ENCODE measurements at regions not wholly inside any gene's neighbourhood (a gene's known extent, or its start where the extent isn't known, plus 50 kb on each side); places are given as distances from the start of the nearest gene placed in this dataset.

- no peak for DNase-seq
These were observed 337.6 kb upstream of the ARGLU1 start for GRCh38 chr13:106905380-106906162.

- no peak for DNase-seq
These were observed 331.5 kb upstream of the ARGLU1 start for GRCh38 chr13:106899442-106899841.

- DNase-seq: no peak
These were observed 330.3 kb upstream of the ARGLU1 start for GRCh38 chr13:106898231-106898630.

DNA sequence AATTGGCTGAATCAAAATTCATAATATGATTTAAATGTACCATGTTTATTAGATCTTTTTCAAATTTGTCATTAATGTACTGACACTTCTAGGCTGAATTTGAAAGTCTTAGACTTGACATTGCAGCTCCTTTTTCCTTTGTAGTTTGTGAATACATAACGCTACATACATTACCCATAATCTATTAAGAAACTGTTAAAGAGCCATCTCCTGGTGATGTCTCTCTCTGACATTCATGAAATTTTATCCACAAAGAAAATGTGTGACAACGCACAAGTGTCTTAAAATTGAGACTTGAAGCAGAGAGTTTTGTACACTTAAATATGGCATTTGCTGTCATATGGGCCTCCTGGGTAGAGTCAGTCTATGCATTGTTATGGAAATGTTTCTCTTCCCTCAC is 320.2 kb upstream of the ARGLU1 start:
- no peak for DNase-seq

GRCh38 chr13:106887686-106888085 is 319.7 kb upstream of the ARGLU1 start:
- DNase-seq: no peak

GRCh38 chr13:106883976-106884375 is 316.0 kb upstream of the ARGLU1 start:
- DNase-seq: no peak

DNA sequence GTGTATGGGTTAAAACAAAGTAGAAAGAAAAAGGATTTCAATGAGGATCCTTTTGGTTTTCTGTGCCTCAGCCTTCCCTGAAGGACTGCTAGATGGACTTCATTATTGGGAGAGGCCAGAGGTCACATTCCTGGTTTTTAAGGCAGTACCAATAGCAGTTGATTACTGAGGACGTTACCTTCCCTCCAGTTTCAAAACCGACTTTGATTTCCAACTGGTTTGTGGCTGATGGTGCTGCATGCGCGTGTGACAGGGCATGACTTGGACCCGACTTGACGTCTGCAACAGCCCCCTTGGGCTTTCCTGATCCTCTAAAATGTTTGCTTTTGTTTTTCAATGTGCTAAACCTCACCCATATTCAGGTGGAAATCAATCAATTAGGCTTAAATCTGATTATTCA is 314.3 kb upstream of the ARGLU1 start:
- DNase-seq: no peak

GRCh38 chr13:106879806-106880205 is 311.9 kb upstream of the ARGLU1 start:
- DNase-seq: no peak

DNA sequence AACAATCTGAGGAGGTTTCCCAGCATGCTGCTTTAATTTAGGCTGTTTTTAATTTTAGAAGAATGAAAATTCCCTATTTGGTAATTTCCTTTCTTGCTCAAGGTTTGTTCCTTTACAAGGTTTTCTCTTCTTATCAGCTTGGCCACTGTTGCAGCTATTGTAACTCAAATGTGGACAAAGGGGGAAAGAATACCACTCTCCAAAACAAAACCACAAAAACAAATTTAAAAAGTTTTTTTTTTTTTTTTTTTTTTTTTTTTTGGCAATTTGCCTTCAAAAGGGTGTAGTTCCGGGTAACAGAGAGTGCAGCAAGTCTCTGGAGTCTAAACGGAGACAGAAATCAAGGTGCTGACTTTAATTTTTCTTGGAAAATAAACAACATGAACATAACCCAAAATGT is 306.4 kb upstream of the ARGLU1 start:
- no peak for DNase-seq

DNA sequence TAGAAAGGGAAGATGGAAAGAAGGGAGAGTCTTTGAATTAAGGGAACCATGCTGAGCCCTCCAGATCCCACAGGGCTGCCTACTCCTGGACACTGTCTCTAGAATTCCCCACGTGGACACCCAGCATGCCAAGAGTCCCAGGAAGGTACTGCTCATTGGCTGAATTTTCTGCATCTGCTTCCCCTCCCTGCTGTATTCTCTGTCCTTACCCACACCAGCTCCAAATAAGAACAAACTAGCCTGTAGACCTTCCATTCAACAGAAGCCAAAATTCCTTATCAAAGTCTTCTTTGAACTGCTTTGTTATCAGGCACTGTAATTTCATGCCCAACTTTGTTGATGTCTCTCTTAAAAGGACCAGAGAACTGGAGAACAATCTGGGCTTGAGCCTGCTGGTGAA is 305.9 kb upstream of the ARGLU1 start:
- DNase-seq: no peak

GRCh38 chr13:106867249-106867648 is 299.3 kb upstream of the ARGLU1 start:
- no peak for DNase-seq

GRCh38 chr13:106865716-106866440 is 297.9 kb upstream of the ARGLU1 start:
- DNase-seq: no peak

- no peak for DNase-seq
These were observed 291.6 kb upstream of the ARGLU1 start for GRCh38 chr13:106859533-106859904.

GRCh38 chr13:106858903-106859532 is 291.1 kb upstream of the ARGLU1 start:
- no peak for DNase-seq

DNA sequence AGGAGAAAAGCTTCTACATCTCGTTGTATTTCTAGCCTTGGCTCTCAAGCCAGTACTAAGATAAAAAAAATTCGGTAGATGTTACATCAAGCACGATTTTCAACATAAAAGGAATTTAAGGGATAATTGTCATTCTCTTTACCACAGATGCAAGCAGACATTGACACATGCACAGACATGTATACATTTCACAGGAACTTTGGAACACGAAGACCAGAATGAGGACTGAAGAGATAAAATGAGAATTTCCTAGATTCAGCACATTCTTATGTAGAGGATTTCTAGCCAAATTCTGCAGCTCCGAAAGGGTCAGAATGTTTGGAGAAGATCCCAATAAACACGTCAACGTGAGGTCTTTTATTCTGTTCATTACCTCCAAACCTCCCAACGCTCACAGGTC is 284.5 kb upstream of the ARGLU1 start:
- no peak for DNase-seq

GRCh38 chr13:106850973-106851650 is 283.2 kb upstream of the ARGLU1 start:
- DNase-seq: no peak

DNA sequence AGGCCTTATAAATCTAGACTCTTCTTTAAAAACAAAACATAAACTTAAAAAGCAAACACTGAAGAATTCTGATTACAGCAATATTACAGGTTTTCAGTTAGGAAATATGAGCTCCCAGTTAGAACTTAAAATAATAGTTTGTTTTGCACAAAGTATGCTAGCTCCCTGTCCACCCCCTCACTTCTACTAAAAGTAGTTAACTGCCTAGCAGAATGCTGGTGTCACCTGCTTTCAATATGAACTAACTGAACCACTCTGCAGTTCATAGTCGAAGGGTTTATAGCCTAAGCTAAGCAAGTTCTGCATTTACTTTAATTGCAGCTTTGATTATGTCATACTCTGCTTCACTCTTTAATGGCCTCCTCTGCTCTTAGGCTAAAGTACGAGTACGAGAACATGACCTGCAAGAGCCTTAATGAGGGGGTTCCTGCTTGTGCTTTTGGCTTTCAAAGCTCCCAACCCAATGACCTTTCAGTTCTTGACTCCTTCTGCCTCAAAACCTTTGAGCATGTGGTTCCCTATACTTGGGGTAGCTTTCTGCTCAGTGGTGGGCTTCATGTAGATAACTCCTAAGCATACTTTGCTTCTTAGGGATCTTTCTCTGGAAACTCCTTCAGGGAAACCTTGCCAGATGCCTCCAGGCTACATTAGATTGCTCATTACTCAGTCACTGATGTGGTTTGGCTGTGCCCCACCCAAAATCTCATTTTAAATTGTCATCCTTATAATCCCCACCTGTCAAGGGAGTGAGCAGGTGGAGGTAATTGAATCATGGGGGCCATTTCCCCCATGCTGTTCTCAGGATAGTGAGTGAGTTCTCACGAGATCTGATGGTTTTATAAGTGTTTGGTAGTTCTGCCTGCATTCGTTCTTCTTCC is 278.9 kb upstream of the ARGLU1 start:
- DNase-seq: no peak

- DNase-seq: no peak
These were observed 268.4 kb upstream of the ARGLU1 start for GRCh38 chr13:106836186-106836802.

GRCh38 chr13:106835477-106835876 is 267.5 kb upstream of the ARGLU1 start:
- DNase-seq: no peak

DNA sequence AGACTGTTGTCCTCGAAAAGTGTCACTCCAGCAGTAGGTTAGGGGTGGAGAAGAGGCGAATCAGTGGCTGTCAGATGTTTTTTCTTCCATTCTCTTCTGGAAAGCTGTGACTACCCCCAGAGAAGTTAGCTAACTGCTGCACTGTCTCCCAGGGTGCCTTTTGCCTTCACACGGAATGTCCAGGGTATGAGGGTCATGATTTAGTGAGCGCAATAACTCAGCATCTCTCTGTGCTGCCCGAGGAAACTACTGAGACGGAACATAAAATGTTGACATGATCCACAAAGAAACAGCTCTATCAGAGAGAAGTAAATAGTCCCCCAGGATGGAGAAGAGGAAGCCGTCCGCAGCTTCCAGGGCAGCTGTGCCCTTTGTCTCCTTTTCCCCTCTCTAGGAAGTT is 254.0 kb upstream of the ARGLU1 start:
- DNase-seq: no peak

- no peak for DNase-seq
These were observed 251.7 kb upstream of the ARGLU1 start for GRCh38 chr13:106819413-106820180.

All from DMS 273 treated with DMSO at 0.1 percent for 48 hours (cell line).